ENCODE measurements at regions not wholly inside any gene's neighbourhood (a gene's known extent, or its start where the extent isn't known, plus 50 kb on each side); places are given as distances from the start of the nearest gene placed in this dataset.
"Not testable (repeated sequence)": the region's sequence is repeated elsewhere in the genome, so short reads cannot be mapped to it uniquely, and the experiment has no call there.

DNA sequence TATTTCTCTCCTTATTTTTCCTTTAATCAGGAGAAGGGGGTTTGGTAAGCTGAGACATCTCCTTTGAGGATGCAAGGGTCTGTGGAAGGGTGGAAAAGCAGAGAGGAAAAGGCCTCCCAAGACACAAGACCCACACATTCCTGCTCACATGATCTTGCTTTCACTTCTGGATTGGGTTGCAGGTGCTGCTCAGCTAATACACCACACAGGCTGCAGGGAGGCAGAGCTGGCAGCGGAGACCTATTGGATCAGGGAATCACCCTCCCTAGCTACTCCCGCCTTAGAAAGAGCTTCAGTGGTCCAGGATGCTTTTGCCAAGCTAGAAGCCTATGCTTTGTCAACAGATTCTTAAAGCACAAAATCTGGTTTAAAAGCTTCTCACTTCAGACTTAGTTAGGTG lies 87.6 kb upstream of the IL33 start:
- FAIRE-seq (no peak), DNase-seq (ENCODE audit: insufficient read length) (no peak)
- TF ChIP-seq TAF1 (IDR thresholded peaks at IDR 0.05; ENCODE audit: borderline replicate concordance, low read depth, low read length) (no peak), POLR2A (IDR thresholded peaks at IDR 0.05; ENCODE audit: low read depth, low read length) (no peak), POLR2AphosphoS5 (IDR thresholded peaks at IDR 0.05; ENCODE audit: low read depth, low read length) (no peak)

DNA sequence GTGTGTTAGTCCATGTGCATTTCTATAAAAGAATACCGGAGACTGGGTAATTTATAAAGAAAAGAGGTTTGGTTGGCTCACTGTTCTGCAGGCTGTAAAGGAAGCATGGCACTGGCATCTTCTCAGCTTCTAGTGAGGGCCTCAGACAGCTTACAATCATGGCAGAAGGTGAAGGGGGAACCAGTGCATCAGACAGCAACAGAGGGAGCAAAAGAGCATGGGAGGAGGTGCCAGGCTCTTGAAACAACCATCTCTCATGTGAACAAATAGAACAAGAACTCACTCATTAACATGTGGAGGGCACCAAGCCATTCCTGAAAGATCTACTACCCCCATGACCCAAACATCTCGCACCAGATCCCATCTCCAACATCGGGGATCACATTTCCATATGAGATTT lies 89.2 kb upstream of the IL33 start:
- DNase-seq (ENCODE audit: insufficient read length) (no peak), FAIRE-seq (no peak)
- no peak for TF ChIP-seq TAF1 (IDR thresholded peaks at IDR 0.05; ENCODE audit: borderline replicate concordance, low read depth, low read length)
- TF ChIP-seq POLR2AphosphoS5 (IDR thresholded peaks at IDR 0.05; ENCODE audit: low read depth, low read length) = no peak
- no peak for TF ChIP-seq POLR2A (IDR thresholded peaks at IDR 0.05; ENCODE audit: low read depth, low read length)

GRCh38 chr9:6123416-6123815 lies 92.2 kb upstream of the IL33 start:
- TF ChIP-seq POLR2AphosphoS5 (IDR thresholded peaks at IDR 0.05; ENCODE audit: low read depth, low read length) = no peak
- TF ChIP-seq TAF1 (IDR thresholded peaks at IDR 0.05; ENCODE audit: borderline replicate concordance, low read depth, low read length) = no peak
- no peak for TF ChIP-seq POLR2A (IDR thresholded peaks at IDR 0.05; ENCODE audit: low read depth, low read length)
- no peak for FAIRE-seq
- no peak for DNase-seq (ENCODE audit: insufficient read length)

DNA sequence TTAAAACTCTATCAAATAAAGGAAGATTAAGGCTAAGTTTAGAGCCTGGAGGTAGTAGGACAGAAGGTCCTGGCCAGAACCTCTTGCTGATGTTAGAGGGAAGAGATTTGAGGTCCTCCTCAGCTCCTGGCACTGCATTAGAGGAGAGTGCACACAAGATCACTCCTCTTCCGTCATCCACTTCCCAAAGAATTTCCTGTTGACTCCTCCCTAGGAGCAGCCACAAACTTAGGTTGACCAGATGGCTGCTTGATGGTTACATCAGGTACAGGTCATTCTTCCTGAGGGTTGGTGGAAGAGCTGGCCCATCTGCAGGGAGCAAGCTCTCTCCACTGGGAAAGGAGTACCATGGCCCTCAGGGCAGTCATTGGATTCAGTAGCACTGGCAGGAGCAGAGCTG lies 93.9 kb upstream of the IL33 start:
- TF ChIP-seq TAF1 (IDR thresholded peaks at IDR 0.05; ENCODE audit: borderline replicate concordance, low read depth, low read length) (no peak), POLR2A (IDR thresholded peaks at IDR 0.05; ENCODE audit: low read depth, low read length) (no peak), POLR2AphosphoS5 (IDR thresholded peaks at IDR 0.05; ENCODE audit: low read depth, low read length) (no peak)
- FAIRE-seq (no peak), DNase-seq (ENCODE audit: insufficient read length) (no peak)

GRCh38 chr9:6114424-6114823 lies 99.0 kb upstream of the RANBP6 start:
- DNase-seq (ENCODE audit: insufficient read length) = no peak
- TF ChIP-seq POLR2AphosphoS5 (IDR thresholded peaks at IDR 0.05; ENCODE audit: low read depth, low read length) = no peak
- no peak for TF ChIP-seq POLR2A (IDR thresholded peaks at IDR 0.05; ENCODE audit: low read depth, low read length)
- no peak for TF ChIP-seq TAF1 (IDR thresholded peaks at IDR 0.05; ENCODE audit: borderline replicate concordance, low read depth, low read length)
- FAIRE-seq = no peak

GRCh38 chr9:6113819-6114218 lies 98.4 kb upstream of the RANBP6 start:
- DNase-seq (ENCODE audit: insufficient read length) (no peak), FAIRE-seq (no peak)
- TF ChIP-seq TAF1 (IDR thresholded peaks at IDR 0.05; ENCODE audit: borderline replicate concordance, low read depth, low read length) = no peak
- TF ChIP-seq POLR2A (IDR thresholded peaks at IDR 0.05; ENCODE audit: low read depth, low read length) = no peak
- TF ChIP-seq POLR2AphosphoS5 (IDR thresholded peaks at IDR 0.05; ENCODE audit: low read depth, low read length) = no peak

GRCh38 chr9:6113312-6113711 lies 97.9 kb upstream of the RANBP6 start:
- TF ChIP-seq POLR2A (IDR thresholded peaks at IDR 0.05; ENCODE audit: low read depth, low read length) (no peak), TAF1 (IDR thresholded peaks at IDR 0.05; ENCODE audit: borderline replicate concordance, low read depth, low read length) (no peak), POLR2AphosphoS5 (IDR thresholded peaks at IDR 0.05; ENCODE audit: low read depth, low read length) (no peak)
- no peak for DNase-seq (ENCODE audit: insufficient read length)
- FAIRE-seq = no peak

GRCh38 chr9:6109986-6110385 lies 94.6 kb upstream of the RANBP6 start:
- DNase-seq (ENCODE audit: insufficient read length) = no peak
- TF ChIP-seq POLR2AphosphoS5 (IDR thresholded peaks at IDR 0.05; ENCODE audit: low read depth, low read length) (no peak), TAF1 (IDR thresholded peaks at IDR 0.05; ENCODE audit: borderline replicate concordance, low read depth, low read length) (no peak), POLR2A (IDR thresholded peaks at IDR 0.05; ENCODE audit: low read depth, low read length) (no peak)
- FAIRE-seq = no peak

GRCh38 chr9:6109571-6109970 lies 94.1 kb upstream of the RANBP6 start:
- no peak for DNase-seq (ENCODE audit: insufficient read length)
- no peak for TF ChIP-seq POLR2AphosphoS5 (IDR thresholded peaks at IDR 0.05; ENCODE audit: low read depth, low read length)
- FAIRE-seq = no peak

DNA sequence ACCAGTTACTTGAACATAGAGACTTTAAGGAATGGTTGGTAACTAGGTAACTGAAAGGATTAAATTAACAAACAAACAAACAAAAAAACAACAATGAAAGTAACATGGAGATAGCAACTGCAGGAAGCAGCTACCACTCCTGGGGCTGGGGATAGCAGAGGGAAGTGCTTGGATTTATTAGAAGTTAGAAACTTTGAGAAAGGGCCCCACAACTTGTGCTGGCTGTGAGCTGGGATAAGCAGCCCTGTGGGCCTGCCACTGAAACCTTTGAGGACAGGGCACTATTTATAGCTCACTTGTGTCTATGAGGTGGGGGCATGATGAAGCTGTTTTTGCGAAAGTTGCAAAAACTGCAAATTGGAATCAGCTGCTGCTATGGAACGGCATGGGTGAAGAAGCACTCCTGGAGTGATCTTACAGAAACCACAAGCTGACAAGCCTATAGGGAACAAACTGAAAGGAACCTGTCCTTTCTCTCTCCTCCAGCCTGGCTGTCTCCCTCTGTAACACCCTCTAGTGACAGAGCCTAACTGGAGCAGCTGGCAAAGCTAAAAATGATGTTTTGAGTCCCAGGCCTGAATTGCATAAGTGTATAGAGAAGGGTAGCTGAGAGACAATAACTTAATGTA lies 91.4 kb upstream of the RANBP6 start:
- TF ChIP-seq TAF1 (IDR thresholded peaks at IDR 0.05; ENCODE audit: borderline replicate concordance, low read depth, low read length) (no peak), POLR2A (IDR thresholded peaks at IDR 0.05; ENCODE audit: low read depth, low read length) (no peak), POLR2AphosphoS5 (IDR thresholded peaks at IDR 0.05; ENCODE audit: low read depth, low read length) (no peak)
- FAIRE-seq (no peak), DNase-seq (ENCODE audit: insufficient read length) (no peak)

DNA sequence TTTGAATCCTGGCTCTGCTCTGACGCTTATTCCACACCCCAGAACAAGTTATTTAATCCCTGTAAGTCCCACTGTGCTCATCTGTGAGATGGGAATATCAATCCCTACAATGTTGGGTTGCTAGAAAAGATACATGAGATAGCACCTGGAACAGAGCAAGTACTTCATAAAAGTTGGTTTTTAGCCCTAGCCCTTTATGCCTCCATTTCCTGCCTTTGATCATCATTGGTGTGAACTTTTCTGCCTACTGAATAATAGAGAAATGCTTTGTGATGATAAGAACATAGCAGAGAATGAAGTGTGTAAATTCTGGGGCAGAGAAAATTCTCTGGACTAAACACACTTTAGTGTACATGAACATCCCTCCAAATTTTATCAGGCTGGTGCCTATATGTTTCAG lies 90.3 kb upstream of the RANBP6 start:
- no peak for TF ChIP-seq TAF1 (IDR thresholded peaks at IDR 0.05; ENCODE audit: borderline replicate concordance, low read depth, low read length)
- DNase-seq (ENCODE audit: insufficient read length) = no peak
- no peak for FAIRE-seq

DNA sequence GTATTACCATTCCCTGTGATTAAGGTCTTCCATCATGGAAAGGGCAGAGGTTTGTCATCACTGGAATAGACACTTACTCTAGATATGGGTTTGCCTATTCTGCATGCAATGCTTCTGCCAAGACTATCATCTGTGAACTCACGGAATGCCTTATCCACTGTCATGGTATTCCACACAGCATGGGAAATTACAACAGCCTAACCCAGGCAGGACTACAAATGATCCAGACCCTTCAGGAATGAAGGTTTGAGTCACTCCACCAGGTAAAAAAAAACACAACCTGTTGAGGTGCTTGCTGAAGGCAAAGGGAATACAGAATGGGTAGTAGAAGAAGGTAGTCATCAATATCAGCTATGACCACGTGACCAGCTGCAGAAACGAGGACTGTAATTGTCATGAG lies 89.0 kb upstream of the RANBP6 start:
- not testable (repeated sequence) for FAIRE-seq; DNase-seq (ENCODE audit: insufficient read length)

- not testable (repeated sequence) for FAIRE-seq
Measured at GRCh38 chr9:6103911-6104310, 88.5 kb upstream of the RANBP6 start.

GRCh38 chr9:6102336-6102987 lies 87.0 kb upstream of the RANBP6 start:
- not testable (repeated sequence) for FAIRE-seq; DNase-seq (ENCODE audit: insufficient read length)

More at GRCh38 chr9:6103911-6104310, 88.5 kb upstream of the RANBP6 start:
- not testable (repeated sequence) for DNase-seq (ENCODE audit: insufficient read length)

- not testable (repeated sequence) for FAIRE-seq; DNase-seq (ENCODE audit: insufficient read length)
Measured at GRCh38 chr9:6101725-6102124, 86.3 kb upstream of the RANBP6 start.

DNA sequence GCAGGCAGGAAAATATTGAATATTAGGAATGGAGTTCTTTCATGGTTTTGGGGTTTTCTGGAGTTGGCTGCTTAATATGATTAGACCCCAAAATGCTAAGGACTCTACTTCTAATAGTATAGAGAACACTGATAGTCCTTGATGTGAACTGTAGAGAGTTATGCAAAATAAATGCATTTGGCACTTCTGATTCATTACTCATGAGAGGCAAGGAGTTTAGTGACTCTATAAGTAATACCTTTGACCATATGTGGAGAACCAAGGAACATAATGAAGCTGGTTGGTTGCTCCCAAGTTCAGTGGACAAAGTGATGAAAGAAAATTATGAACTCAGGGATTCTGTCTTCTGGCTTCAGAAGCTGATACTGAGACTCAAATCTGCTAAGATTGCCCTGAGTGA lies 83.9 kb upstream of the RANBP6 start:
- not testable (repeated sequence) for FAIRE-seq

More for the DNA sequence above, 83.9 kb upstream of the RANBP6 start:
- not testable (repeated sequence) for DNase-seq (ENCODE audit: insufficient read length)

Measured in GM12892 (cell line).